GM10266 (cell line): ENCODE measurements at regions not wholly inside any gene's neighbourhood (a gene's known extent, or its start where the extent isn't known, plus 50 kb on each side); places are given as distances from the start of the nearest gene placed in this dataset.

ENCODE experiments used
- DNase-seq: peaks from one replicate; pipeline ENCODE4 v3.0.0; 2012; ENCODE audit errors: extremely low spot score
- CTCF ChIP-seq: IDR thresholded peaks from 2 replicates; pipeline ENCODE4 v1.5.1; 2012; ENCODE audit warnings: mild to moderate bottlenecking, low read depth; ENCODE audit not compliant: control insufficient read depth, insufficient read depth; ENCODE audit errors: missing control alignments

GRCh38 chr4:165627128-165627527 is 245.9 kb upstream of the TLL1 start:
- TF ChIP-seq CTCF, result no peak
- no peak for DNase-seq

GRCh38 chr4:165627548-165627947 is 245.5 kb upstream of the TLL1 start:
- no peak for TF ChIP-seq CTCF
- DNase-seq, result no peak

GRCh38 chr4:165628572-165628971 is 244.5 kb upstream of the TLL1 start:
- DNase-seq, result no peak
- TF ChIP-seq CTCF, result no peak

- no peak for DNase-seq
- TF ChIP-seq CTCF, result no peak
Observed at GRCh38 chr4:165630671-165631070, 242.4 kb upstream of the TLL1 start.

- no peak for TF ChIP-seq CTCF
- no peak for DNase-seq
Observed at GRCh38 chr4:165631208-165631894, 241.7 kb upstream of the TLL1 start.

GRCh38 chr4:165631912-165632311 is 241.1 kb upstream of the TLL1 start:
- TF ChIP-seq CTCF, result no peak
- no peak for DNase-seq

GRCh38 chr4:165634766-165635165 is 238.3 kb upstream of the TLL1 start:
- no peak for DNase-seq
- no peak for TF ChIP-seq CTCF
